Ovary (tissue), 3 donors: ENCODE measurements at regions not wholly inside any gene's neighbourhood (a gene's known extent, or its start where the extent isn't known, plus 50 kb on each side); places are given as distances from the start of the nearest gene placed in this dataset.

Source experiments
- EP300 ChIP-seq: sonication (generic); formaldehyde crosslinking; IDR thresholded peaks from one replicate; pipeline ENCODE4 v1.6.1; 2017; ENCODE audit warnings: antibody characterized with exemption
- POLR2A ChIP-seq: fragments of 450-650 bp; IDR thresholded peaks from one replicate; pipeline ENCODE4 v1.6.1; 2017; ENCODE audit warnings: antibody characterized with exemption, mild to moderate bottlenecking, moderate library complexity
- TF ChIP-seq, protein P1 (sequence below), 3 donors: fragments of 450-650 bp in 2 of 3; fragments of 200-600 bp in 1 of 3; IDR thresholded peaks; one replicate each; pipeline versions ENCODE4 v1.5.1 to v1.8.0; 2016 to 2022; ENCODE audit warnings: antibody characterized with exemption in 3 of 3, mild to moderate bottlenecking in 1 of 3
- donor health status: DM: no; HTN: no; CAD: no.

DNA sequence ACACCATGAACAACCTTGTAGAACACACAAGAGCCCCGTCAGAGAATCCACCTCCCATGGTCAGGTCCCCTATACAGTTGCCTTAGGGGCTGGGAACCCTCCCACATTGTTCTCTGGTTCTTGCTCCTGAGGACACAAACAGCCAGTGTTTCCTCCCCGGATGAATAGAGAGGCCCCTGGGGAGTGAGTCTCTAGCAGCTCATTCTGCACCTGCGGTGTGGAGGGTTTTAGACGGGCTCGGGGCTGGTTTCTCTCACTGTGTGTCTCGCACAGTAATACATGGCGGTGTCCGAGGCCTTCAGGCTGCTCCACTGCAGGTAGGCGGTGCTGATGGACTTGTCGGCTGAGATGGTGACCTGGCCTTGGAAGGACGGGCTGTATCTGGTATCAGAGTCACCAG is 1052.1 kb downstream of the TMEM121 start:
- TF ChIP-seq POLR2A (no peak), EP300 (no peak)
- TF ChIP-seq, protein P1, sequence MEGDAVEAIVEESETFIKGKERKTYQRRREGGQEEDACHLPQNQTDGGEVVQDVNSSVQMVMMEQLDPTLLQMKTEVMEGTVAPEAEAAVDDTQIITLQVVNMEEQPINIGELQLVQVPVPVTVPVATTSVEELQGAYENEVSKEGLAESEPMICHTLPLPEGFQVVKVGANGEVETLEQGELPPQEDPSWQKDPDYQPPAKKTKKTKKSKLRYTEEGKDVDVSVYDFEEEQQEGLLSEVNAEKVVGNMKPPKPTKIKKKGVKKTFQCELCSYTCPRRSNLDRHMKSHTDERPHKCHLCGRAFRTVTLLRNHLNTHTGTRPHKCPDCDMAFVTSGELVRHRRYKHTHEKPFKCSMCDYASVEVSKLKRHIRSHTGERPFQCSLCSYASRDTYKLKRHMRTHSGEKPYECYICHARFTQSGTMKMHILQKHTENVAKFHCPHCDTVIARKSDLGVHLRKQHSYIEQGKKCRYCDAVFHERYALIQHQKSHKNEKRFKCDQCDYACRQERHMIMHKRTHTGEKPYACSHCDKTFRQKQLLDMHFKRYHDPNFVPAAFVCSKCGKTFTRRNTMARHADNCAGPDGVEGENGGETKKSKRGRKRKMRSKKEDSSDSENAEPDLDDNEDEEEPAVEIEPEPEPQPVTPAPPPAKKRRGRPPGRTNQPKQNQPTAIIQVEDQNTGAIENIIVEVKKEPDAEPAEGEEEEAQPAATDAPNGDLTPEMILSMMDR (IDR thresholded peaks at IDR 0.05): no peak
